Epithelial cell of prostate (primary cell): ENCODE measurements at regions not wholly inside any gene's neighbourhood (a gene's known extent, or its start where the extent isn't known, plus 50 kb on each side); places are given as distances from the start of the nearest gene placed in this dataset.
A peak's percentile ranks its signal among the peaks of the same experiment; 100 is the strongest.
"Not testable (repeated sequence)": the region's sequence is repeated elsewhere in the genome, so short reads cannot be mapped to it uniquely, and the experiment has no call there.

Experiments
- DNase-seq: peaks from one replicate; pipeline ENCODE4 v3.0.0-alpha.2; 2011; ENCODE audit warnings: low read depth, low spot score
- H3K27ac ChIP-seq: fragments of 450-650 bp; 2 replicates; pipeline ENCODE4 v1.5.1; 2017; ENCODE audit warnings: mild to moderate bottlenecking

GRCh38 chr5:99775189-99775588, 760.0 kb upstream of the FAM174A start:
- no peak for DNase-seq
- no peak overlapping the region for H3K27ac ChIP-seq

- H3K27ac ChIP-seq = no peak overlapping the region
- no peak for DNase-seq
These were observed 761.9 kb upstream of the FAM174A start for GRCh38 chr5:99773290-99773689.

GRCh38 chr5:99771296-99771695, 763.9 kb upstream of the FAM174A start:
- H3K27ac ChIP-seq = no peak overlapping the region
- DNase-seq = no peak

DNA sequence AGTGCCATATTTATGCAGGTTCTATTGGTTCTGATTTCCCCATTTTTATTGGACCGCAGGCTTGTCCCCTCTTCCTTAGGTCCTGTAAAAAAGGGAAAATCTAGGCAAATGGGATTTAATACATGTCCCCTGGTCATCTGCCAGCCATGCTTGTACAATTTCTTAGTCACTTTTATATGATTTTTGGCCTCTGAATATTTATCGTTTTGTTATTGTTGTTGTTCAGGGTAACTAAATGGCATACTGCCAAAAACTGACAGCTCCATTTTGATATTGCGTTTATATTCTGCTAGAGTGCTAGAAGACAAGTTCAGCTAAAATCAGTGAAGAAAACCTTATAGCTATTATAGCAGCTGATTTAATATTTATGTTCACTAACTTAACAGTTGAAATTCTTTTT, 770.2 kb upstream of the FAM174A start:
- DNase-seq = no peak
- H3K27ac ChIP-seq = no peak overlapping the region

- no peak for DNase-seq
- no peak overlapping the region for H3K27ac ChIP-seq
These were observed 772.0 kb upstream of the FAM174A start for GRCh38 chr5:99763021-99763774.

GRCh38 chr5:99747342-99747741, 787.8 kb upstream of the FAM174A start:
- no peak overlapping the region for H3K27ac ChIP-seq
- no peak for DNase-seq

- not testable (repeated sequence) for DNase-seq, H3K27ac ChIP-seq
These were observed 802.0 kb upstream of the FAM174A start for GRCh38 chr5:99733146-99733545.

GRCh38 chr5:99730653-99731052, 801.8 kb upstream of the CHD1 start:
- not testable (repeated sequence) for DNase-seq, H3K27ac ChIP-seq

GRCh38 chr5:99724732-99725290, 796.0 kb upstream of the CHD1 start:
- H3K27ac ChIP-seq = no peak overlapping the region
- DNase-seq = no peak

DNA sequence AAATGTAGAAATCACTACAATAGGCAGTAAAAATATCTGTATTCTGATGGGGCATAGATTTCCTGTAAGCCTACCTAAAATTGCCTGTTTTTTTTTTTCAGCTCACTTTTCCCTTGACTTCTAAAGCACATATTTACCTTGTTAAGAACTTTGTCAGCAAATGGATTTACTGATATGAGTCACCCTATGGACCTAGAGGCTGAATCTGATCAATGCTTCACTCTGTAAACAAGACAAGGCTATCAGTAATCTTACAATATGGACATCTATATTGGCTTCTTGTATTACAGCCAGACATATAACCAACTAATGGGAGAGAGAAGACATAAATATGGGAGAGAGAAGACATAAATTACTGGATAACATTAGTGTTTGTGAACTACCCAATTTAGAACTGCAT, 792.7 kb upstream of the CHD1 start:
- DNase-seq = peak; percentile 1

GRCh38 chr5:99715921-99716320, 787.1 kb upstream of the CHD1 start:
- DNase-seq = no peak
- no peak overlapping the region for H3K27ac ChIP-seq

More for the DNA sequence above, 792.7 kb upstream of the CHD1 start:
- no peak overlapping the region for H3K27ac ChIP-seq

DNA sequence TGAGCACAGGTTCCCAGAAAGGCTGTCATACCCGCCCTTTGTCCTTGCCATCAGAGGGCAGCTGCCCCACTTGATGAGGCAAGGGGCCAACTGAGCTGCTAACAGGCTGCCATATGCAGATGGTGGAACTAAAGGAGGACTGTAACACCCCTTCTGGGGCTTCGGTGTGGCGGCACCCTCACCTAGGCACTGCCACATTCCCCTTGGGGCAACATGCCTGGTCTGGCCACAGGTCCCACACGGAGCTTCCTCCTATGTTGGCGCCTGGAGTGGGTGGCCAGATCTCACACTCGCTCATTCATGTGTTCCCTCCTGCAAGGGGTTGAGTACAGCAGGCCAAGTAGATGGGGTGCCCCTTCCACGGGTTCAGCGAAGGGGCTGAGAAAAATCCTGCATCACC, 777.4 kb upstream of the CHD1 start:
- H3K27ac ChIP-seq = no peak overlapping the region
- DNase-seq = no peak

- H3K27ac ChIP-seq = no peak overlapping the region
- no peak for DNase-seq
These were observed 773.8 kb upstream of the CHD1 start for GRCh38 chr5:99702565-99702964.

DNA sequence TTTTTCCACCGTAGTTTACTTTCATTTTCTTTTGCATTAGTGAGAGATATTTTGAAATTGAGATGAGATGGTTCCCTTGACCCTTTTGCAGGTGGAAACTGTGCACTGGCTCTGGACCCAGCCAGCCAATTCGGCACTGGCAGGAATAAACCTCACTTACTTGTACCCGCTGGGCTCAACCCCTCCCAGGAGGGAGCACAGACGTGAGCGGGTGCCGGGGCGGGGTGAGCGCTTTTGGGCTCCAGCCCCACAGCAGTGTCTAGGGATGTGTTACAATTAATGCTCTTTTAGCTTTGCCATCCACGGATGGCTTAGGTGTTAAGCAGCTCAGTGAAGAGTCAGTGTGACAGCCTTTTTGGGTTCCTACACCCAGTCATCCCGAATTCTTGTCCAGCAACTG, 766.1 kb upstream of the CHD1 start:
- no peak overlapping the region for H3K27ac ChIP-seq
- no peak for DNase-seq

DNA sequence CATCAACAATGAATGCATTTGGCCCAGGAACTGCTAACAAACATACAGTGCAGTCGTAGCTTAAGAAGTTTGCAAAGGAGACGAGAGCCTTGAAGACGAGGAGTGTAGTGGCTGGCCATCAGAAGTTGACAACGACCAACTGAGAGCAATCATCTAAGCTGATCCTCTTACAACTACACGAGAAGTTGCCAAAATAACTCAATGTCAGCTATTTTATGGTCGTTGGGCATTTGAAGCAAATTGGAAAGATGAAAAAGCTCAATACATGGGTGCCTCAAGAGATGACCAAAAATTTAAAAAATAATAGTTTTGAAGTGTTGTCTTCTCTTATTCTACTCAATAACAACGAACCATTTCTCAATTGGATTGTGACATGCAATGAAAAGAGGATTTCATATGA, 757.7 kb upstream of the CHD1 start:
- H3K27ac ChIP-seq = no peak overlapping the region
- no peak for DNase-seq

GRCh38 chr5:99675974-99676373, 747.2 kb upstream of the CHD1 start:
- no peak for DNase-seq
- H3K27ac ChIP-seq = no peak overlapping the region

DNA sequence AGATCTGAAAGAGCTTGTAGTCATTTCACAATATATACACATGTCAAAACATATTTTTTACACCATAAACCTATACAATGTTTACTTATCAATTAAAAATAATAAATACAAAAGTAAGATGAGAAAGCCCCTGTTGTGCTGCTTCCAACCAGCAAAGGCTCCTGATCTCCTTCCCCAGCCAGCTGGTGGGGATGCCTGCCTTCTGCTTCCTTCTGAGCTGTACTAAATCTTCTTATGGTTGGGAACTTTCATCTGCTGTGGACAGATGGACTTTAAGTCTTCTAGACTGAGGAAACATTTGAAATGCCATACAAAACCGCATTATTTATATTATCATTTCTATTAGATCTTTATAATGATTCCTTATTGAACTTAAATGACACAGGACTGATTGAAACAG, 745.3 kb upstream of the CHD1 start:
- no peak overlapping the region for H3K27ac ChIP-seq
- no peak for DNase-seq

- no peak for DNase-seq
- no peak overlapping the region for H3K27ac ChIP-seq
These were observed 736.2 kb upstream of the CHD1 start for GRCh38 chr5:99664972-99665371.

DNA sequence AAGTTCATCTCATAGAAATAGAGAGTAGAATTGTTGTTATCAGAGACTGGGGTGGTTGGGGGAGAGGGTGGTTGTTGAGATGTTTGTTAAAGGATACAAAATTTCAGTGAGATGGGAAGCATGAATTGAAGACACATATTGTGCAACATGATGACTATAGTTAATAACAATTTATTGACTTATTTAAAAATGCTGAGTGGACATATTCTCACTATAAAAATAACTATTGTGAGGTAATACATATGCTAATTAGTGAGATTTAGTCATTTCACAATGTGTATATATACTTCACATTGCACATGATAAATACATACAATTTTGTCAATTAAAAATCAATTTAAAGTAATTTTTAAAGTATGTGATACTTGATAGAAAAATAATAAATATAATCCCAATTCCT, 722.5 kb upstream of the CHD1 start:
- no peak for DNase-seq
- no peak overlapping the region for H3K27ac ChIP-seq

GRCh38 chr5:99646011-99646647, 717.3 kb upstream of the CHD1 start:
- no peak overlapping the region for H3K27ac ChIP-seq
- DNase-seq = no peak

GRCh38 chr5:99644822-99645221, 716.0 kb upstream of the CHD1 start:
- DNase-seq = no peak
- H3K27ac ChIP-seq = no peak overlapping the region

- no peak for DNase-seq
These were observed 711.8 kb upstream of the CHD1 start for GRCh38 chr5:99640646-99641045.

More at GRCh38 chr5:99640646-99641045, 711.8 kb upstream of the CHD1 start:
- H3K27ac ChIP-seq = no peak overlapping the region
